ENCODE measurements at regions not wholly inside any gene's neighbourhood (a gene's known extent, or its start where the extent isn't known, plus 50 kb on each side); places are given as distances from the start of the nearest gene placed in this dataset.
"Not testable (repeated sequence)": the region's sequence is repeated elsewhere in the genome, so short reads cannot be mapped to it uniquely, and the experiment has no call there.

- H3K27ac ChIP-seq (ENCODE audit: low read depth in 1 of 2, low read length in 1 of 2); DNase-seq (ENCODE audit: low read depth in 6 of 9, low spot score in 9 of 9); H3K9me3 ChIP-seq (ENCODE audit: control insufficient read depth in 2 of 2, insufficient read depth in 1 of 2, low read length in 1 of 2); H3K27me3 ChIP-seq (ENCODE audit: control insufficient read depth in 2 of 2, insufficient read depth in 1 of 2, low read length in 1 of 2); H3K36me3 ChIP-seq (ENCODE audit: control insufficient read depth in 2 of 2, insufficient read depth in 2 of 2, low read length in 1 of 2); H3K4me3 ChIP-seq (ENCODE audit: low read length in 2 of 2); H3K4me1 ChIP-seq (ENCODE audit: control insufficient read depth in 2 of 2, insufficient read depth in 2 of 2, low read length in 2 of 2): not testable (repeated sequence)
- WGBS, result 97% methylated on average over 5 of the region's 6 CpGs
Observed at GRCh38 chr21:5143011-5143410, 5378.4 kb upstream of the TPTE start.

GRCh38 chr21:5144731-5145130 is 5376.7 kb upstream of the TPTE start:
- not testable (repeated sequence) for H3K27me3 ChIP-seq (ENCODE audit: control insufficient read depth in 2 of 2, insufficient read depth in 1 of 2, low read length in 1 of 2); H3K27ac ChIP-seq (ENCODE audit: low read depth in 1 of 2, low read length in 1 of 2); H3K36me3 ChIP-seq (ENCODE audit: control insufficient read depth in 2 of 2, insufficient read depth in 2 of 2, low read length in 1 of 2); DNase-seq (ENCODE audit: low read depth in 6 of 9, low spot score in 9 of 9); H3K9me3 ChIP-seq (ENCODE audit: control insufficient read depth in 2 of 2, insufficient read depth in 1 of 2, low read length in 1 of 2); H3K4me1 ChIP-seq (ENCODE audit: control insufficient read depth in 2 of 2, insufficient read depth in 2 of 2, low read length in 2 of 2); H3K4me3 ChIP-seq (ENCODE audit: low read length in 2 of 2)
- WGBS, result 92% methylated on average over 7 of the region's 15 CpGs

GRCh38 chr21:5147685-5148084 is 5373.7 kb upstream of the TPTE start:
- H3K27me3 ChIP-seq (ENCODE audit: control insufficient read depth in 2 of 2, insufficient read depth in 1 of 2, low read length in 1 of 2); DNase-seq (ENCODE audit: low read depth in 6 of 9, low spot score in 9 of 9); H3K4me1 ChIP-seq (ENCODE audit: control insufficient read depth in 2 of 2, insufficient read depth in 2 of 2, low read length in 2 of 2); H3K9me3 ChIP-seq (ENCODE audit: control insufficient read depth in 2 of 2, insufficient read depth in 1 of 2, low read length in 1 of 2); H3K4me3 ChIP-seq (ENCODE audit: low read length in 2 of 2); H3K36me3 ChIP-seq (ENCODE audit: control insufficient read depth in 2 of 2, insufficient read depth in 2 of 2, low read length in 1 of 2); H3K27ac ChIP-seq (ENCODE audit: low read depth in 1 of 2, low read length in 1 of 2): not testable (repeated sequence)
- WGBS, result 94% methylated on average over 5 of the region's 18 CpGs

- not testable (repeated sequence) for H3K27ac ChIP-seq (ENCODE audit: low read depth in 1 of 2, low read length in 1 of 2); H3K27me3 ChIP-seq (ENCODE audit: control insufficient read depth in 2 of 2, insufficient read depth in 1 of 2, low read length in 1 of 2); H3K9me3 ChIP-seq (ENCODE audit: control insufficient read depth in 2 of 2, insufficient read depth in 1 of 2, low read length in 1 of 2); H3K36me3 ChIP-seq (ENCODE audit: control insufficient read depth in 2 of 2, insufficient read depth in 2 of 2, low read length in 1 of 2); H3K4me1 ChIP-seq (ENCODE audit: control insufficient read depth in 2 of 2, insufficient read depth in 2 of 2, low read length in 2 of 2); DNase-seq (ENCODE audit: low read depth in 6 of 9, low spot score in 9 of 9); H3K4me3 ChIP-seq (ENCODE audit: low read length in 2 of 2)
- WGBS, result 96% methylated on average over 10 of the region's 14 CpGs
Observed at GRCh38 chr21:5149222-5149621, 5372.2 kb upstream of the TPTE start.

- DNase-seq (ENCODE audit: low read depth in 6 of 9, low spot score in 9 of 9); H3K4me1 ChIP-seq (ENCODE audit: control insufficient read depth in 2 of 2, insufficient read depth in 2 of 2, low read length in 2 of 2); H3K27ac ChIP-seq (ENCODE audit: low read depth in 1 of 2, low read length in 1 of 2); H3K9me3 ChIP-seq (ENCODE audit: control insufficient read depth in 2 of 2, insufficient read depth in 1 of 2, low read length in 1 of 2); H3K27me3 ChIP-seq (ENCODE audit: control insufficient read depth in 2 of 2, insufficient read depth in 1 of 2, low read length in 1 of 2); H3K36me3 ChIP-seq (ENCODE audit: control insufficient read depth in 2 of 2, insufficient read depth in 2 of 2, low read length in 1 of 2): not testable (repeated sequence)
- 13% methylated on average over 14 of the region's 69 CpGs for WGBS
- peak overlapping the region in 1 of 2 donors; percentile 18 for H3K4me3 ChIP-seq (ENCODE audit: low read length in 2 of 2)
Observed at GRCh38 chr21:5153842-5154640, 5367.3 kb upstream of the TPTE start.

GRCh38 chr21:5154641-5154982 is 5366.8 kb upstream of the TPTE start:
- peak overlapping the region in 1 of 2 donors; percentile 18 for H3K4me3 ChIP-seq (ENCODE audit: low read length in 2 of 2)
- not testable (repeated sequence) for H3K27me3 ChIP-seq (ENCODE audit: control insufficient read depth in 2 of 2, insufficient read depth in 1 of 2, low read length in 1 of 2); H3K9me3 ChIP-seq (ENCODE audit: control insufficient read depth in 2 of 2, insufficient read depth in 1 of 2, low read length in 1 of 2); H3K27ac ChIP-seq (ENCODE audit: low read depth in 1 of 2, low read length in 1 of 2); H3K4me1 ChIP-seq (ENCODE audit: control insufficient read depth in 2 of 2, insufficient read depth in 2 of 2, low read length in 2 of 2); H3K36me3 ChIP-seq (ENCODE audit: control insufficient read depth in 2 of 2, insufficient read depth in 2 of 2, low read length in 1 of 2)
- under 1% methylated on average over 30 of the region's 50 CpGs for WGBS
- peak; percentile 1 to 84 (median 55) for DNase-seq (ENCODE audit: low read depth in 6 of 9, low spot score in 9 of 9)

GRCh38 chr21:5162693-5163574 is 5358.4 kb upstream of the TPTE start:
- not testable (repeated sequence) for H3K9me3 ChIP-seq (ENCODE audit: control insufficient read depth in 2 of 2, insufficient read depth in 1 of 2, low read length in 1 of 2); H3K27me3 ChIP-seq (ENCODE audit: control insufficient read depth in 2 of 2, insufficient read depth in 1 of 2, low read length in 1 of 2); H3K4me3 ChIP-seq (ENCODE audit: low read length in 2 of 2); DNase-seq (ENCODE audit: low read depth in 6 of 9, low spot score in 9 of 9); H3K27ac ChIP-seq (ENCODE audit: low read depth in 1 of 2, low read length in 1 of 2); H3K4me1 ChIP-seq (ENCODE audit: control insufficient read depth in 2 of 2, insufficient read depth in 2 of 2, low read length in 2 of 2); H3K36me3 ChIP-seq (ENCODE audit: control insufficient read depth in 2 of 2, insufficient read depth in 2 of 2, low read length in 1 of 2)
- WGBS, result no CpG with 5 or more reads among the region's 20 CpGs

- H3K4me3 ChIP-seq (ENCODE audit: low read length in 2 of 2); H3K27me3 ChIP-seq (ENCODE audit: control insufficient read depth in 2 of 2, insufficient read depth in 1 of 2, low read length in 1 of 2); H3K27ac ChIP-seq (ENCODE audit: low read depth in 1 of 2, low read length in 1 of 2); H3K4me1 ChIP-seq (ENCODE audit: control insufficient read depth in 2 of 2, insufficient read depth in 2 of 2, low read length in 2 of 2); H3K36me3 ChIP-seq (ENCODE audit: control insufficient read depth in 2 of 2, insufficient read depth in 2 of 2, low read length in 1 of 2); H3K9me3 ChIP-seq (ENCODE audit: control insufficient read depth in 2 of 2, insufficient read depth in 1 of 2, low read length in 1 of 2); DNase-seq (ENCODE audit: low read depth in 6 of 9, low spot score in 9 of 9): not testable (repeated sequence)
- WGBS, result no CpG with 5 or more reads among the region's 7 CpGs
Observed at GRCh38 chr21:5165829-5166228, 5355.6 kb upstream of the TPTE start.
